A549 (cell line): ENCODE measurements at regions not wholly inside any gene's neighbourhood (a gene's known extent, or its start where the extent isn't known, plus 50 kb on each side); places are given as distances from the start of the nearest gene placed in this dataset.

Experiments used
- CHD2 ChIP-seq: fragments of 150-350 bp; IDR thresholded peaks from 2 replicates; pipeline ENCODE4 v1.6.1; 2014; ENCODE audit warnings: low read length; ENCODE audit not compliant: partially characterized antibody
- CTCF ChIP-seq: fragments of >200 bp; sonication (Bioruptor Twin); formaldehyde crosslinking; IDR thresholded peaks from 3 replicates; pipeline ENCODE4 v1.5.1; 2016
- KDM1A ChIP-seq: fragments of 200-600 bp; sonication (generic); IDR thresholded peaks from 2 replicates; pipeline ENCODE4 v1.6.1; 2016; ENCODE audit warnings: low read depth, mild to moderate bottlenecking
- PHF8 ChIP-seq: fragments of 200-600 bp; sonication (generic); IDR thresholded peaks from 2 replicates; pipeline ENCODE4 v1.6.1; 2016; ENCODE audit warnings: low read depth, mild to moderate bottlenecking, antibody characterized with exemption, moderate library complexity, borderline replicate concordance

- TF ChIP-seq CTCF (no peak), KDM1A (no peak), CHD2 (no peak), PHF8 (no peak)
These were observed 488.8 kb downstream of the PID1 start for GRCh38 chr2:228782281-228782680.
